Endothelial cell of umbilical vein (primary cell): ENCODE measurements at regions not wholly inside any gene's neighbourhood (a gene's known extent, or its start where the extent isn't known, plus 50 kb on each side); places are given as distances from the start of the nearest gene placed in this dataset.

Experiments used
- BruUV-seq: library from RNA; stranded (reverse); fragments of 400-500 nt; replicated peaks from 2 replicates; lab custom pipeline; 2021; lab: Mats Ljungman, UMichigan
- CTCF ChIA-PET: fragments of 300-600, 350-600 bp; sonication (Branson Sonifier 250); formaldehyde crosslinking; loops from one replicate; lab custom pipeline; 2021; ENCODE audit warnings: antibody characterized with exemption, inconsistent platforms; lab: Charles Lee
- POLR2A ChIA-PET: fragments of 300-600, 350-600 bp; sonication (Branson Sonifier 250); formaldehyde crosslinking; loops from one replicate; lab custom pipeline; 2021; ENCODE audit warnings: antibody characterized with exemption, inconsistent platforms; lab: Charles Lee
- DNase-seq: peaks from one replicate; pipeline ENCODE4 v3.0.0-alpha.2; 2011; ENCODE audit warnings: low read depth, low spot score
- FAIRE-seq: peaks from 2 replicates; lab custom pipeline; 2011; peaks lifted over from hg19 to GRCh38; lab: Jason Lieb, UNC
- H2AFZ ChIP-seq: 2 replicates; pipeline ENCODE4 v1.6.0; 2012; ENCODE audit warnings: low read depth, low read length, control low read depth, inconsistent platforms
- H3K27ac ChIP-seq: 2 replicates; pipeline ENCODE4 v1.5.1; 2011; ENCODE audit warnings: low read depth, mild to moderate bottlenecking, control low read depth, low read length, moderate library complexity; ENCODE audit not compliant: insufficient read depth
- H3K27me3 ChIP-seq, 2 experiments: 2 replicates each; pipeline versions ENCODE4 v1.6.0 to v1.6.1; 2011; ENCODE audit warnings: low read length in 2 of 2, mixed read lengths in 1 of 2; ENCODE audit not compliant: control insufficient read depth in 2 of 2, insufficient read depth in 2 of 2
- H3K36me3 ChIP-seq, 2 experiments: 2 replicates in 1 of 2; 3 replicates in 1 of 2; pipeline ENCODE4 v1.5.1; 2011; ENCODE audit warnings: low read length in 2 of 2, mild to moderate bottlenecking in 1 of 2, moderate library complexity in 1 of 2; ENCODE audit not compliant: control insufficient read depth in 2 of 2, insufficient read depth in 2 of 2; ENCODE audit errors: extremely low read depth in 1 of 2
- H3K4me1 ChIP-seq: 3 replicates; pipeline ENCODE4 v1.5.1; 2011; ENCODE audit warnings: mild to moderate bottlenecking, low read length; ENCODE audit not compliant: control insufficient read depth, insufficient read depth; ENCODE audit errors: extremely low read depth
- H3K4me2 ChIP-seq: 2 replicates; pipeline ENCODE4 v1.6.1; 2011; ENCODE audit warnings: low read length, control low read depth, mixed read lengths; ENCODE audit not compliant: insufficient read depth
- H3K4me3 ChIP-seq, 3 experiments: fragments of 200-600 bp in 1 of 3; sonication (generic), shearing (Covaris generic) in 1 of 3; replicated peaks in 1 of 3; 2 replicates each; pipeline ENCODE4 v1.5.1; 2011 to 2016; ENCODE audit warnings: control low read depth in 3 of 3, low read length in 3 of 3, mild to moderate bottlenecking in 2 of 3, inconsistent platforms in 1 of 3, low read depth in 1 of 3, moderate library complexity in 1 of 3; ENCODE audit not compliant: insufficient read depth in 1 of 3
- H3K79me2 ChIP-seq: 2 replicates; pipeline ENCODE4 v1.6.0; 2012; ENCODE audit warnings: low read length, inconsistent platforms; ENCODE audit not compliant: control insufficient read depth, insufficient read depth
- H3K9ac ChIP-seq: replicated peaks from 2 replicates; pipeline ENCODE3; 2011; ENCODE audit warnings: low read length, control low read depth; ENCODE audit not compliant: insufficient read depth; ENCODE audit errors: extremely low read depth
- H3K9me1 ChIP-seq: replicated peaks from 3 replicates; pipeline ENCODE4 v1.6.0; 2011; ENCODE audit warnings: mild to moderate bottlenecking, low read length; ENCODE audit not compliant: control insufficient read depth, insufficient read depth; ENCODE audit errors: extremely low read depth
- H3K9me3 ChIP-seq: replicated peaks from 2 replicates; pipeline ENCODE4 v1.5.1; 2012; ENCODE audit warnings: low read length, inconsistent platforms; ENCODE audit not compliant: control insufficient read depth, insufficient read depth
- H4K20me1 ChIP-seq: replicated peaks from 2 replicates; pipeline ENCODE3; 2011; ENCODE audit warnings: mild to moderate bottlenecking, low read length; ENCODE audit not compliant: control insufficient read depth, insufficient read depth; ENCODE audit errors: extremely low read depth
- EZH2 ChIP-seq: IDR thresholded peaks from 2 replicates; pipeline ENCODE4 v1.6.1; 2012; ENCODE audit warnings: borderline replicate concordance, low read depth, mild to moderate bottlenecking, moderate library complexity, low read length, inconsistent platforms; ENCODE audit not compliant: severe bottlenecking
- FOS ChIP-seq: IDR thresholded peaks from 2 replicates; pipeline ENCODE4 v1.6.1; 2011; ENCODE audit warnings: mild to moderate bottlenecking, low read length, moderate library complexity, borderline replicate concordance; ENCODE audit not compliant: insufficient read depth
- GATA2 ChIP-seq: IDR thresholded peaks from 2 replicates; pipeline ENCODE4 v1.7.0; 2011; ENCODE audit warnings: low read depth, mild to moderate bottlenecking, moderate library complexity, mixed read lengths, low read length; ENCODE audit not compliant: insufficient read length, insufficient read depth
- JUN ChIP-seq: IDR thresholded peaks from 2 replicates; pipeline ENCODE4 v1.6.1; 2011; ENCODE audit warnings: borderline replicate concordance, low read depth; ENCODE audit not compliant: insufficient read length, insufficient read depth
- MAX ChIP-seq: IDR thresholded peaks from 2 replicates; pipeline ENCODE4 v1.6.1; 2011; ENCODE audit not compliant: insufficient read depth, insufficient read length
- MYC ChIP-seq: IDR thresholded peaks from one replicate; pipeline ENCODE4 v1.6.1; 2011; ENCODE audit warnings: mild to moderate bottlenecking, low read depth, low read length
- POLR2A ChIP-seq: IDR thresholded peaks from 2 replicates; pipeline ENCODE4 v1.6.1; 2012; ENCODE audit warnings: low read depth, mild to moderate bottlenecking, control low read depth, low read length
- POLR2AphosphoS5 ChIP-seq: IDR thresholded peaks from 2 replicates; pipeline ENCODE4 v1.6.1; 2012; ENCODE audit warnings: low read depth, mild to moderate bottlenecking, control low read depth, low read length, moderate library complexity; ENCODE audit not compliant: insufficient read depth
- dilution Hi-C: fragments of 300-500 bp; cut with MboI; formaldehyde crosslinking; loops from one replicate; pipeline ENCODE4 v1.15.0; 2019; ENCODE audit warnings: low sequenced_read_pairs; ENCODE audit not compliant: extremely low pct_ligation_motif_present
- intact Hi-C: fragments of 100-400 bp; cut with micrococcal nuclease; formaldehyde crosslinking; loops from one replicate; pipeline ENCODE4 v1.10.0; 2022
- TF ChIP-seq, protein P1 (sequence below), 2 donors: IDR thresholded peaks; 1 replicate in 1 of 2; 2 replicates in 1 of 2; pipeline ENCODE4 v1.5.1; 2011; ENCODE audit warnings: low read length in 2 of 2, mild to moderate bottlenecking in 2 of 2, moderate library complexity in 2 of 2, control low read depth in 1 of 2, inconsistent platforms in 1 of 2, low read depth in 1 of 2; ENCODE audit not compliant: insufficient read depth in 1 of 2; ENCODE audit errors: extremely low read depth in 1 of 2

DNA sequence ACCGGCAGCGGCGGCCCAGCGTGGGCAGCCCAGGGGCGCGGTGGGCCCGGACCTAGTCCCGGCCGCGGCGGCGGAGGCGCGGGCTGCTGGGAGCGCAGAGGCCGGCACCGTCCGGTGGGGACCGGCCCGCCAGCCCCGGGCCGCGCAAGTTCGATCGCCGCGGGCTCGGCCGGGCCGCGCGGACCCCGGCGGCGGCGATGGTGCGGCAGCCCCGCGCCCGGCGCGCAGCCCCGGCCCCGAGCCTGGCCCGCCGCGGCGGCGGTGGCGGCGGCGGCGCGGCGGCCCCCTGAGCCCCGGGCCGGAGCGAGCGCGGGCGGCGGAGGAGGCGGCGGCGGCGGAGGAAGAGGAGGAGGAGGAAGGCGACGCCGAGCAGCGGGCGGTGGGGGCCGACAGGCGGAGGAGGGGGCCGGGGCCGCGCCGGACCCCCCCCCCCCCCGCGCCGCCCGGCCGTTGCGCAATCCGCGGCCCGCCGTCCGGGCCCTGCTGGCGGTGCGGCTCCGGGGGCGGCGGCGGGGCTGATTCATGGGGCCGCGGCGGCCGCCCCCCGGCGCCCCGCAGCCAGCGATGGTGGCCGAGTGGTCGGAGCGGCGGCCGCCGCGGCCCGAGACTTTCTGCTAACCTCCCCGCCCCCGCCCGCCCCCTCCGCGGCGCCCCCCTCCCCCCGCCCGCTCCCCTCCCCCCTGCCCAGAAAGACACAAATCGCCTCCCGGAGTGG lies 1251.9 kb downstream of the BRD1 start:
- Histone ChIP-seq H3K9me3 (no peaks in the 10 kb centered on the region), H3K27ac (no peak overlapping the region), H3K4me3 (no peak overlapping the region), H3K4me2 (no peak overlapping the region), H4K20me1 (no peaks in the 10 kb centered on the region), H3K9ac (no peak overlapping the region), H3K4me1 (no peaks in the 10 kb centered on the region), H3K27me3 (peaks cover 12 to 15% of the 10 kb centered on the region in 2 experiments), H3K79me2 (no peaks in the 10 kb centered on the region), H3K36me3 (no peaks in the 10 kb centered on the region), H2AFZ (no peak overlapping the region), H3K9me1 (no peaks in the 10 kb centered on the region)
- CTCF ChIA-PET, result no interaction called here
- FAIRE-seq (no peak), DNase-seq (no peak)
- dilution Hi-C loops (no loop called here), intact Hi-C loops (loop anchor here (10.0 kb wide), 2 partner anchors 729 to 1149 kb away; no protein-coding TSS in a partner anchor)
- TF ChIP-seq POLR2A (no peak), EZH2 (no peak), MYC (no peak), GATA2 (no peak), FOS (no peak), JUN (no peak), MAX (no peak), POLR2AphosphoS5 (no peak)
- TF ChIP-seq, protein P1, sequence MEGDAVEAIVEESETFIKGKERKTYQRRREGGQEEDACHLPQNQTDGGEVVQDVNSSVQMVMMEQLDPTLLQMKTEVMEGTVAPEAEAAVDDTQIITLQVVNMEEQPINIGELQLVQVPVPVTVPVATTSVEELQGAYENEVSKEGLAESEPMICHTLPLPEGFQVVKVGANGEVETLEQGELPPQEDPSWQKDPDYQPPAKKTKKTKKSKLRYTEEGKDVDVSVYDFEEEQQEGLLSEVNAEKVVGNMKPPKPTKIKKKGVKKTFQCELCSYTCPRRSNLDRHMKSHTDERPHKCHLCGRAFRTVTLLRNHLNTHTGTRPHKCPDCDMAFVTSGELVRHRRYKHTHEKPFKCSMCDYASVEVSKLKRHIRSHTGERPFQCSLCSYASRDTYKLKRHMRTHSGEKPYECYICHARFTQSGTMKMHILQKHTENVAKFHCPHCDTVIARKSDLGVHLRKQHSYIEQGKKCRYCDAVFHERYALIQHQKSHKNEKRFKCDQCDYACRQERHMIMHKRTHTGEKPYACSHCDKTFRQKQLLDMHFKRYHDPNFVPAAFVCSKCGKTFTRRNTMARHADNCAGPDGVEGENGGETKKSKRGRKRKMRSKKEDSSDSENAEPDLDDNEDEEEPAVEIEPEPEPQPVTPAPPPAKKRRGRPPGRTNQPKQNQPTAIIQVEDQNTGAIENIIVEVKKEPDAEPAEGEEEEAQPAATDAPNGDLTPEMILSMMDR (IDR thresholded peaks at IDR 0.05; ENCODE audit: extremely low read depth in 1 of 2, insufficient read depth in 1 of 2, low read depth in 1 of 2, low read length in 2 of 2), result no peak
- BruUV-seq, result no TSS peak
- POLR2A ChIA-PET, result no interaction called here
